HG02938 (cell line): ENCODE measurements at regions not wholly inside any gene's neighbourhood (a gene's known extent, or its start where the extent isn't known, plus 50 kb on each side); places are given as distances from the start of the nearest gene placed in this dataset.
"Not testable (repeated sequence)": the region's sequence is repeated elsewhere in the genome, so short reads cannot be mapped to it uniquely, and the experiment has no call there.

Experiments
- ATAC-seq: cut with Tn5 transposase; IDR thresholded peaks from one replicate; pipeline ENCODE4 v1.9.1; 2021; ENCODE audit warnings: mild to moderate bottlenecking, moderate library complexity; ENCODE audit not compliant: unreplicated experiment

- ATAC-seq: no peak
Observed at GRCh38 chr5:29157975-29158374, 2035.5 kb upstream of the CDH6 start.

- ATAC-seq: no peak
Observed at GRCh38 chr5:29150840-29151239, 2042.6 kb upstream of the CDH6 start.

- no peak for ATAC-seq
Observed at GRCh38 chr5:29148581-29148980, 2044.9 kb upstream of the CDH6 start.

GRCh38 chr5:29148073-29148472 lies 2045.4 kb upstream of the CDH6 start:
- ATAC-seq: no peak

GRCh38 chr5:29143266-29143665 lies 2050.2 kb upstream of the CDH6 start:
- ATAC-seq: no peak

GRCh38 chr5:29134418-29134817 lies 2059.1 kb upstream of the CDH6 start:
- ATAC-seq: no peak

- ATAC-seq: no peak
Observed at GRCh38 chr5:29131285-29131684, 2062.2 kb upstream of the CDH6 start.

GRCh38 chr5:29130786-29131185 lies 2062.7 kb upstream of the CDH6 start:
- no peak for ATAC-seq

GRCh38 chr5:29127524-29128156 lies 2065.8 kb upstream of the CDH6 start:
- ATAC-seq: not testable (repeated sequence)

GRCh38 chr5:29126462-29126861 lies 2067.0 kb upstream of the CDH6 start:
- not testable (repeated sequence) for ATAC-seq

GRCh38 chr5:29122306-29122705 lies 2071.2 kb upstream of the CDH6 start:
- ATAC-seq: no peak

GRCh38 chr5:29114331-29114768 lies 2076.0 kb upstream of the CDH9 start:
- ATAC-seq: no peak

- no peak for ATAC-seq
Observed at GRCh38 chr5:29113516-29113915, 2075.1 kb upstream of the CDH9 start.

- no peak for ATAC-seq
Observed at GRCh38 chr5:29099585-29099984, 2061.2 kb upstream of the CDH9 start.

GRCh38 chr5:29089591-29090130 lies 2051.3 kb upstream of the CDH9 start:
- ATAC-seq: no peak

- no peak for ATAC-seq
Observed at GRCh38 chr5:29085142-29085541, 2046.8 kb upstream of the CDH9 start.

GRCh38 chr5:29079771-29080170 lies 2041.4 kb upstream of the CDH9 start:
- no peak for ATAC-seq

GRCh38 chr5:29077451-29077850 lies 2039.1 kb upstream of the CDH9 start:
- no peak for ATAC-seq

GRCh38 chr5:29069104-29069402 lies 2030.7 kb upstream of the CDH9 start:
- ATAC-seq: no peak

GRCh38 chr5:29061381-29061780 lies 2023.0 kb upstream of the CDH9 start:
- no peak for ATAC-seq

GRCh38 chr5:29054694-29055093 lies 2016.3 kb upstream of the CDH9 start:
- ATAC-seq: no peak

- no peak for ATAC-seq
Observed at GRCh38 chr5:29054282-29054681, 2015.9 kb upstream of the CDH9 start.

GRCh38 chr5:29051509-29051908 lies 2013.1 kb upstream of the CDH9 start:
- ATAC-seq: no peak
